AG04449 (cell line): ENCODE measurements at regions not wholly inside any gene's neighbourhood (a gene's known extent, or its start where the extent isn't known, plus 50 kb on each side); places are given as distances from the start of the nearest gene placed in this dataset.
A peak's percentile ranks its signal among the peaks of the same experiment; 100 is the strongest.

ENCODE experiments used
- CTCF ChIA-PET: fragments of 350-600 bp; formaldehyde crosslinking; extraction: SDS; loops from one replicate; lab custom pipeline; 2021; ENCODE audit warnings: antibody characterized with exemption; lab: Yijun Ruan, JAX
- POLR2A ChIA-PET: fragments of 400-600, 350-600 bp; formaldehyde crosslinking; extraction: SDS; loops from one replicate; lab custom pipeline; 2020; ENCODE audit warnings: antibody characterized with exemption, inconsistent platforms; lab: Yijun Ruan, JAX
- DNase-seq: peaks from one replicate; pipeline ENCODE4 v3.0.0-alpha.2; 2010; ENCODE audit warnings: low read depth, low spot score
- H3K4me3 ChIP-seq: 2 replicates; pipeline ENCODE4 v1.5.1; 2011; ENCODE audit warnings: low read depth, mild to moderate bottlenecking, control low read depth, low read length
- TF ChIP-seq, protein P1 (sequence below): IDR thresholded peaks from one replicate; pipeline ENCODE4 v1.5.1; 2011; ENCODE audit warnings: mild to moderate bottlenecking, moderate library complexity, low read length, control low read depth, inconsistent platforms; ENCODE audit not compliant: insufficient read depth; ENCODE audit errors: missing control alignments

GRCh38 chr2:57296795-57297517 lies 749.6 kb upstream of the VRK2 start:
- H3K4me3 ChIP-seq = no peak overlapping the region
- ChIA-PET POLR2A (no interaction called here), CTCF (no interaction called here)
- TF ChIP-seq, protein P1, sequence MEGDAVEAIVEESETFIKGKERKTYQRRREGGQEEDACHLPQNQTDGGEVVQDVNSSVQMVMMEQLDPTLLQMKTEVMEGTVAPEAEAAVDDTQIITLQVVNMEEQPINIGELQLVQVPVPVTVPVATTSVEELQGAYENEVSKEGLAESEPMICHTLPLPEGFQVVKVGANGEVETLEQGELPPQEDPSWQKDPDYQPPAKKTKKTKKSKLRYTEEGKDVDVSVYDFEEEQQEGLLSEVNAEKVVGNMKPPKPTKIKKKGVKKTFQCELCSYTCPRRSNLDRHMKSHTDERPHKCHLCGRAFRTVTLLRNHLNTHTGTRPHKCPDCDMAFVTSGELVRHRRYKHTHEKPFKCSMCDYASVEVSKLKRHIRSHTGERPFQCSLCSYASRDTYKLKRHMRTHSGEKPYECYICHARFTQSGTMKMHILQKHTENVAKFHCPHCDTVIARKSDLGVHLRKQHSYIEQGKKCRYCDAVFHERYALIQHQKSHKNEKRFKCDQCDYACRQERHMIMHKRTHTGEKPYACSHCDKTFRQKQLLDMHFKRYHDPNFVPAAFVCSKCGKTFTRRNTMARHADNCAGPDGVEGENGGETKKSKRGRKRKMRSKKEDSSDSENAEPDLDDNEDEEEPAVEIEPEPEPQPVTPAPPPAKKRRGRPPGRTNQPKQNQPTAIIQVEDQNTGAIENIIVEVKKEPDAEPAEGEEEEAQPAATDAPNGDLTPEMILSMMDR = no peak
- DNase-seq = no peak

DNA sequence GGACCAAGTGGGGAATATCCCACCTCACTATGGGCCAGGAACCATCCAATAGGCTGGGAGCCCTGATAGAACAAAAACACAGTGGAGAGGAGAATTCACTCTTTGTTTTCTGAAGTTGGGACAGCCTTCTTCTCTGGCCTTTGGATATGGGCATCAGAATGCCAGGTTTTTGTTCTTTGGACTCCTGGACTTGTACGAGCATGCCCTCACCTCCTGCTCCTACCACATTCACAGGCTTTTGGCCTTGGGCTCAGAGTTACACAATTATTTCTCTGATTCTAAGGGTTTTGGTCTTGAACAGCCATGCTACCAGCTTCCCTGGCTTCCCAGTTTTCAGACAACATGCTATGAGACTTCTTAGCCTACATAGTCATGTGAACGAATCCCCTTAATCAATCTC lies 732.9 kb upstream of the VRK2 start:
- TF ChIP-seq, protein P1 = no peak
- CTCF ChIA-PET = no interaction called here
- POLR2A ChIA-PET = no interaction called here
- no peak for DNase-seq
- no peak overlapping the region for H3K4me3 ChIP-seq

DNA sequence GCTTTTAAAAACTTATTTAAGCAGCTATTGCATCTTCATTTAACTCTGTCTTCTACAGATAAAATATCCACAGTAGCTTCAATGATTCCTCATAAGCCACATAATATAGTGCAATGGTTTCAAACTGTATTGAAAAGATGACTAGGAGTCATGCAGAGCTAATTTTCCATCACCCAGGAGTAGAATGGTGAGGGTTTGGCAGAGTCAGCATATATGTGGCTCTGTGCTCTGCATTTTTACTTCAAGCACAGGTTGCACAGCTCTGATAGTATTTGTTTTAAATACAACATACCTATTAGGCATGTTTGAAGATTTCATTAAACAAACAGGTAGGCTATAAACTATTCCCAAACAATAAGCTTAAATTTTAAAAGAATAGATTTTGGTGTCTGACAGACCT lies 731.9 kb upstream of the VRK2 start:
- no peak for DNase-seq
- H3K4me3 ChIP-seq = no peak overlapping the region
- ChIA-PET CTCF (no interaction called here), POLR2A (no interaction called here)
- TF ChIP-seq, protein P1 = no peak

DNA sequence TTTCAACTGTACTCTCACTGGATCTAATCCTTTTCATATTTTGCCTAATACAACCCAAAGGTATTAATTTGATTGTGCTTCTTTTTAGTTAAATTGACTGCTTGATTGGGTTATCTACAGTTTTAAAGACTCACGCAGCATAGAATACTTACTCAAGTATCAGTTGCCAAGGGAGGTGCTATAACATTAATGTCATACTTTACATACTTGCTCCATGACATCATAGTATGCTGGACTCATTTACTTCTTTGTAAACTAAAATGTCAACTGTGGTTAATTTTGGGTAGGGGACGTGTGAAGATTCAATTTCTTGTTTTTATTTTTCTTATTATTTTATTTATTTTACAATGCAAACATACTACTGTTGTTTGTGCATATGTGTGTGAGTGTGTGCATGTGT lies 716.2 kb upstream of the VRK2 start:
- peak; percentile 4 for DNase-seq
- TF ChIP-seq, protein P1 = no peak
- no peak overlapping the region for H3K4me3 ChIP-seq
- ChIA-PET POLR2A (no interaction called here), CTCF (no interaction called here)

GRCh38 chr2:57333221-57333620 lies 713.4 kb upstream of the VRK2 start:
- no peak overlapping the region for H3K4me3 ChIP-seq
- ChIA-PET POLR2A (no interaction called here), CTCF (interaction anchor here (0.9 kb wide), 1 partner anchor 165 kb away, joined by 3 read pairs; no protein-coding TSS in a partner anchor)
- TF ChIP-seq, protein P1 = no peak
- DNase-seq = no peak

- H3K4me3 ChIP-seq = no peak overlapping the region
- CTCF ChIA-PET = no interaction called here
- POLR2A ChIA-PET = no interaction called here
- TF ChIP-seq, protein P1 = no peak
- no peak for DNase-seq
Measured at GRCh38 chr2:57343391-57344006, 703.1 kb upstream of the VRK2 start.
